GM19438 (cell line): ENCODE measurements at regions not wholly inside any gene's neighbourhood (a gene's known extent, or its start where the extent isn't known, plus 50 kb on each side); places are given as distances from the start of the nearest gene placed in this dataset.

ENCODE experiments used
- ATAC-seq: cut with Tn5 transposase; IDR thresholded peaks from one replicate; pipeline ENCODE4 v1.9.1; 2021; ENCODE audit warnings: low read depth; ENCODE audit not compliant: unreplicated experiment

GRCh38 chr18:51513517-51513916 lies 316.0 kb upstream of the MEX3C start:
- ATAC-seq = no peak

- no peak for ATAC-seq
These were observed 316.6 kb upstream of the MEX3C start for GRCh38 chr18:51514128-51514527.

GRCh38 chr18:51516478-51517038 lies 319.1 kb upstream of the MEX3C start:
- no peak for ATAC-seq

- no peak for ATAC-seq
These were observed 322.1 kb upstream of the MEX3C start for GRCh38 chr18:51519571-51519970.

GRCh38 chr18:51520676-51521180 lies 323.2 kb upstream of the MEX3C start:
- ATAC-seq = no peak

- ATAC-seq = no peak
These were observed 324.9 kb upstream of the MEX3C start for GRCh38 chr18:51522338-51522737.

- no peak for ATAC-seq
These were observed 325.3 kb upstream of the MEX3C start for GRCh38 chr18:51522821-51523220.

GRCh38 chr18:51523671-51524070 lies 326.2 kb upstream of the MEX3C start:
- no peak for ATAC-seq

GRCh38 chr18:51525453-51526225 lies 328.2 kb upstream of the MEX3C start:
- ATAC-seq = no peak

- ATAC-seq = no peak
These were observed 330.3 kb upstream of the MEX3C start for GRCh38 chr18:51527826-51528225.

GRCh38 chr18:51531501-51531900 lies 334.0 kb upstream of the MEX3C start:
- no peak for ATAC-seq

- peak; percentile 85 for ATAC-seq
These were observed 340.0 kb upstream of the MEX3C start for GRCh38 chr18:51537487-51537886.

GRCh38 chr18:51540562-51540961 lies 343.1 kb upstream of the MEX3C start:
- no peak for ATAC-seq

GRCh38 chr18:51541230-51541629 lies 343.7 kb upstream of the MEX3C start:
- ATAC-seq = no peak

GRCh38 chr18:51543658-51544155 lies 346.2 kb upstream of the MEX3C start:
- no peak for ATAC-seq

- ATAC-seq = no peak
These were observed 348.0 kb upstream of the MEX3C start for GRCh38 chr18:51545446-51545845.

GRCh38 chr18:51559198-51559901 lies 361.9 kb upstream of the MEX3C start:
- no peak for ATAC-seq

- no peak for ATAC-seq
These were observed 362.4 kb upstream of the MEX3C start for GRCh38 chr18:51559902-51560287.

- no peak for ATAC-seq
These were observed 364.3 kb upstream of the MEX3C start for GRCh38 chr18:51561821-51562220.

- ATAC-seq = no peak
These were observed 365.4 kb upstream of the MEX3C start for GRCh38 chr18:51562866-51563265.

GRCh38 chr18:51563396-51563795 lies 365.9 kb upstream of the MEX3C start:
- no peak for ATAC-seq
